KG1 (cell line): ENCODE measurements at regions not wholly inside any gene's neighbourhood (a gene's known extent, or its start where the extent isn't known, plus 50 kb on each side); places are given as distances from the start of the nearest gene placed in this dataset.

Experiments
- DNase-seq: peaks from one replicate; lab custom pipeline; 2025; lab: John Stamatoyannopoulos, UW

GRCh38 chr2:51111532-51111931, 79.6 kb upstream of the NRXN1 start:
- no peak for DNase-seq

GRCh38 chr2:51108794-51109193, 76.9 kb upstream of the NRXN1 start:
- DNase-seq = no peak

GRCh38 chr2:51107841-51108240, 75.9 kb upstream of the NRXN1 start:
- DNase-seq = no peak

- DNase-seq = no peak
These were observed 73.9 kb upstream of the NRXN1 start for GRCh38 chr2:51105811-51106210.

DNA sequence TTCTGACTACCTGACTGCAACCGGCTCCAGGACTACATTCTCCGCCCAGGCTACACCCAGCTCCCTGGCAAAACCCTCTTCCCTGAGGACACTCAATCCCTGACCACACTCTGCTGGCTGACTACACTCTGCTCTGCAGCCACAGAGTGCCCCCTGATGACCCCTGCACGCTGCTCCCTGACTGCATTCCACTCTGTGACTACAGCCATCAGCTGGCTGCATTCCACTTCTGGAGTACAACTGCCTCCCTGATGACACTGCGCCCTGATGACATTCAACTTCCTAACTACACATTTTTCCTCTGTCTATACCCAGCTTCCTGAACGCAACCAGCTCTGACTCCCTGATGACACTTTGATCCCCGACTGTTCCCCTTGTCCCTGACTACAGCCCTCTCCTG, 71.3 kb upstream of the NRXN1 start:
- peak; percentile 11 for DNase-seq

GRCh38 chr2:51093016-51093415, 61.1 kb upstream of the NRXN1 start:
- DNase-seq = no peak

GRCh38 chr2:51085420-51086068, 53.6 kb upstream of the NRXN1 start:
- DNase-seq = no peak

- DNase-seq = no peak
These were observed 52.8 kb upstream of the NRXN1 start for GRCh38 chr2:51084750-51085149.
